ENCODE measurements at regions not wholly inside any gene's neighbourhood (a gene's known extent, or its start where the extent isn't known, plus 50 kb on each side); places are given as distances from the start of the nearest gene placed in this dataset.

GRCh38 chr1:220335668-220336067 is 63.4 kb upstream of the RAB3GAP2 start:
- TF ChIP-seq, protein P1, sequence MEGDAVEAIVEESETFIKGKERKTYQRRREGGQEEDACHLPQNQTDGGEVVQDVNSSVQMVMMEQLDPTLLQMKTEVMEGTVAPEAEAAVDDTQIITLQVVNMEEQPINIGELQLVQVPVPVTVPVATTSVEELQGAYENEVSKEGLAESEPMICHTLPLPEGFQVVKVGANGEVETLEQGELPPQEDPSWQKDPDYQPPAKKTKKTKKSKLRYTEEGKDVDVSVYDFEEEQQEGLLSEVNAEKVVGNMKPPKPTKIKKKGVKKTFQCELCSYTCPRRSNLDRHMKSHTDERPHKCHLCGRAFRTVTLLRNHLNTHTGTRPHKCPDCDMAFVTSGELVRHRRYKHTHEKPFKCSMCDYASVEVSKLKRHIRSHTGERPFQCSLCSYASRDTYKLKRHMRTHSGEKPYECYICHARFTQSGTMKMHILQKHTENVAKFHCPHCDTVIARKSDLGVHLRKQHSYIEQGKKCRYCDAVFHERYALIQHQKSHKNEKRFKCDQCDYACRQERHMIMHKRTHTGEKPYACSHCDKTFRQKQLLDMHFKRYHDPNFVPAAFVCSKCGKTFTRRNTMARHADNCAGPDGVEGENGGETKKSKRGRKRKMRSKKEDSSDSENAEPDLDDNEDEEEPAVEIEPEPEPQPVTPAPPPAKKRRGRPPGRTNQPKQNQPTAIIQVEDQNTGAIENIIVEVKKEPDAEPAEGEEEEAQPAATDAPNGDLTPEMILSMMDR (IDR thresholded peaks at IDR 0.05; ENCODE audit: poor library complexity) = no peak
- TF ChIP-seq EZH2phosphoT487 (IDR thresholded peaks at IDR 0.05; ENCODE audit: low read depth, severe bottlenecking, unreplicated experiment) = no peak

All from hepatocyte (in vitro differentiated cells).